Nephron (organoid): ENCODE measurements at regions not wholly inside any gene's neighbourhood (a gene's known extent, or its start where the extent isn't known, plus 50 kb on each side); places are given as distances from the start of the nearest gene placed in this dataset.

Experiments
- H3K27ac Mint-ChIP-seq, 3 experiments: 2 replicates each; pipeline ENCODE4 v1.8.0; 2020; ENCODE audit warnings: mixed read lengths in 3 of 3, mild to moderate bottlenecking in 2 of 3, moderate library complexity in 1 of 3
- H3K27me3 Mint-ChIP-seq: 2 replicates; pipeline ENCODE4 v1.8.0; 2021; ENCODE audit warnings: low read depth, mild to moderate bottlenecking, moderate library complexity, mixed read lengths
- H3K36me3 Mint-ChIP-seq: 2 replicates; pipeline ENCODE4 v1.8.0; 2020; ENCODE audit warnings: low read depth, mixed read lengths
- H3K4me1 Mint-ChIP-seq: 2 replicates; pipeline ENCODE4 v1.8.0; 2020; ENCODE audit warnings: mixed read lengths
- H3K4me3 Mint-ChIP-seq, 3 experiments: 2 replicates each; pipeline ENCODE4 v1.8.0; 2020; ENCODE audit warnings: mild to moderate bottlenecking in 3 of 3, mixed read lengths in 3 of 3, moderate library complexity in 2 of 3
- H3K9me3 Mint-ChIP-seq: 2 replicates; pipeline ENCODE4 v1.8.0; 2020; ENCODE audit warnings: mixed read lengths
- TF ChIP-seq, protein P1 (sequence below), 3 experiments: fragments of 200-600 bp; sonication (generic); IDR thresholded peaks; one replicate each; pipeline ENCODE4 v1.5.0; 2021; ENCODE audit warnings: antibody characterized with exemption in 3 of 3; ENCODE audit not compliant: unreplicated experiment in 3 of 3

DNA sequence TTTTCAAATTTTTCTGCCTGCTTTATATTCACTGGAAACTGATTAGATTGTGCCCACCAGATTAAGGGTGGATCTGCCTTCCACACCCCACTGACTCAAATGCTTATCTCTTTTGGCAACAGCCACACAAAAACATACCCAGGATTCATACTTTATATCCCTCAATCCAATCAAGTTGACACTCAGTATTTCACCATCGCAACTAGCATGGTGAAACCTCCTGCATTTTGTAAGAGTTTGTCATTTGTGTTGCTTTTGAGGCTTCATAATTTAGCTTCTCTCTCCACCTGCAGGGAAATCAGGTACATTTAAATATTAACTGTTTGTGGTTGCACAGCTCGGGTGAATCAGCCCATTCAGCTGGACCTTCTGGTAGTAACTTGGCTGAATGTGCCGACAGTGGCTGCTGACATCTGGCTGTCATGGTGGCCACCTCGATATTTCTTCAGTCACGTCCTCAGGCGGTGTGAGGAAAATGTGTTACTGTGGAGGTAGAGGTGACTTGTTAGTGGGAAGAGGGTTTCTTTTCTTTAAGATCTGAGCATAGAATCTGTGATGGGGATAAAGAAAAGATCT, 224.0 kb downstream of the PTBP2 start:
- H3K4me3 Mint-ChIP-seq = no peak overlapping the region
- peak overlapping the region in 2 of 3 experiments; percentile 65 to 73 for H3K27ac Mint-ChIP-seq
- H3K27me3 Mint-ChIP-seq = no peaks in the 10 kb centered on the region
- peaks cover 3% of the 10 kb centered on the region for H3K9me3 Mint-ChIP-seq
- H3K36me3 Mint-ChIP-seq = no peaks in the 10 kb centered on the region
- TF ChIP-seq, protein P1, sequence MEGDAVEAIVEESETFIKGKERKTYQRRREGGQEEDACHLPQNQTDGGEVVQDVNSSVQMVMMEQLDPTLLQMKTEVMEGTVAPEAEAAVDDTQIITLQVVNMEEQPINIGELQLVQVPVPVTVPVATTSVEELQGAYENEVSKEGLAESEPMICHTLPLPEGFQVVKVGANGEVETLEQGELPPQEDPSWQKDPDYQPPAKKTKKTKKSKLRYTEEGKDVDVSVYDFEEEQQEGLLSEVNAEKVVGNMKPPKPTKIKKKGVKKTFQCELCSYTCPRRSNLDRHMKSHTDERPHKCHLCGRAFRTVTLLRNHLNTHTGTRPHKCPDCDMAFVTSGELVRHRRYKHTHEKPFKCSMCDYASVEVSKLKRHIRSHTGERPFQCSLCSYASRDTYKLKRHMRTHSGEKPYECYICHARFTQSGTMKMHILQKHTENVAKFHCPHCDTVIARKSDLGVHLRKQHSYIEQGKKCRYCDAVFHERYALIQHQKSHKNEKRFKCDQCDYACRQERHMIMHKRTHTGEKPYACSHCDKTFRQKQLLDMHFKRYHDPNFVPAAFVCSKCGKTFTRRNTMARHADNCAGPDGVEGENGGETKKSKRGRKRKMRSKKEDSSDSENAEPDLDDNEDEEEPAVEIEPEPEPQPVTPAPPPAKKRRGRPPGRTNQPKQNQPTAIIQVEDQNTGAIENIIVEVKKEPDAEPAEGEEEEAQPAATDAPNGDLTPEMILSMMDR (IDR thresholded peaks at IDR 0.05; ENCODE audit: unreplicated experiment in 3 of 3) = no peak
- peaks cover 10% of the 10 kb centered on the region for H3K4me1 Mint-ChIP-seq

GRCh38 chr1:96955307-96956012, 233.9 kb downstream of the PTBP2 start:
- Mint-ChIP-seq H3K27ac (no peak overlapping the region), H3K9me3 (no peaks in the 10 kb centered on the region), H3K4me1 (no peaks in the 10 kb centered on the region), H3K36me3 (no peaks in the 10 kb centered on the region), H3K27me3 (no peaks in the 10 kb centered on the region), H3K4me3 (no peak overlapping the region)
- TF ChIP-seq, protein P1 (IDR thresholded peaks at IDR 0.05; ENCODE audit: unreplicated experiment in 3 of 3) = no peak

- TF ChIP-seq, protein P1 (IDR thresholded peaks at IDR 0.05; ENCODE audit: unreplicated experiment in 3 of 3) = no peak
- no peak overlapping the region for H3K4me3 Mint-ChIP-seq
- no peaks in the 10 kb centered on the region for H3K9me3 Mint-ChIP-seq
- no peaks in the 10 kb centered on the region for H3K36me3 Mint-ChIP-seq
- H3K4me1 Mint-ChIP-seq = peaks cover 18% of the 10 kb centered on the region
- peak overlapping the region; percentile 37 to 85 (median 46) for H3K27ac Mint-ChIP-seq
- H3K27me3 Mint-ChIP-seq = no peaks in the 10 kb centered on the region
These were observed 240.6 kb downstream of the PTBP2 start for GRCh38 chr1:96962216-96962615.

- H3K27ac Mint-ChIP-seq = peak overlapping the region; percentile 37 to 79 (median 46)
- H3K27me3 Mint-ChIP-seq = no peaks in the 10 kb centered on the region
- H3K36me3 Mint-ChIP-seq = no peaks in the 10 kb centered on the region
- TF ChIP-seq, protein P1 (IDR thresholded peaks at IDR 0.05; ENCODE audit: unreplicated experiment in 3 of 3) = no peak
- no peaks in the 10 kb centered on the region for H3K9me3 Mint-ChIP-seq
- no peak overlapping the region for H3K4me3 Mint-ChIP-seq
- peaks cover 21% of the 10 kb centered on the region for H3K4me1 Mint-ChIP-seq
These were observed 241.2 kb downstream of the PTBP2 start for GRCh38 chr1:96962751-96963211.

DNA sequence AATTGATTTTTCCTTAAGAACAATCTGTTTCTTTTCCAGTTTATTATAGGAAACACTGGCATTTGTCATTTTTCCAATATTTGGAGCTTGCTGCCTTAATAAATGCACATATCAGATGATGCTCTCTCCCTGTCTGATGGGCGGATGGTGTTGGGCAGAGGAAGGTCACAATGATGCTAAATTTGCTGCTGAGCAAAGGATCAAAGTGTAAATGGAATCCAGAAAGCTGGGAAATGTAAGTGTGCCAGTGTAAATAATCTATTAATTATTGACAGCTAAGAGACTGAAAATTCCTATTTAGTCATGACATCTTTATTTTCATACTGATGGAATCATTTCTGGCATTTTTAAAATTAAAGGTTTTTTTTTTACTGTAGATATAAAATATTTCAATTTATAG, 243.2 kb downstream of the PTBP2 start:
- Mint-ChIP-seq H3K4me1 (peaks cover 29% of the 10 kb centered on the region), H3K27me3 (no peaks in the 10 kb centered on the region), H3K4me3 (no peak overlapping the region), H3K9me3 (no peaks in the 10 kb centered on the region), H3K27ac (no peak overlapping the region), H3K36me3 (no peaks in the 10 kb centered on the region)
- TF ChIP-seq, protein P1 (IDR thresholded peaks at IDR 0.05; ENCODE audit: unreplicated experiment in 3 of 3) = no peak
